NT2/D1 (cell line): ENCODE measurements at regions not wholly inside any gene's neighbourhood (a gene's known extent, or its start where the extent isn't known, plus 50 kb on each side); places are given as distances from the start of the nearest gene placed in this dataset.

Source experiments
- SUZ12 ChIP-seq: IDR thresholded peaks from 2 replicates; pipeline ENCODE4 v1.6.1; 2011; ENCODE audit not compliant: insufficient read length, insufficient read depth; ENCODE audit errors: extremely low read depth
- YY1 ChIP-seq: IDR thresholded peaks from 2 replicates; pipeline ENCODE4 v1.6.1; 2011; ENCODE audit not compliant: insufficient read length, insufficient read depth
- ZNF274 ChIP-seq: IDR thresholded peaks from 2 replicates; pipeline ENCODE4 v1.6.1; 2011; ENCODE audit warnings: mild to moderate bottlenecking, low read depth, low read length

- TF ChIP-seq YY1 (no peak), ZNF274 (no peak), SUZ12 (no peak)
These were observed 269.3 kb downstream of the BUD13 start for GRCh38 chr11:116503216-116504160.
